ENCODE measurements at regions not wholly inside any gene's neighbourhood (a gene's known extent, or its start where the extent isn't known, plus 50 kb on each side); places are given as distances from the start of the nearest gene placed in this dataset.

DNA sequence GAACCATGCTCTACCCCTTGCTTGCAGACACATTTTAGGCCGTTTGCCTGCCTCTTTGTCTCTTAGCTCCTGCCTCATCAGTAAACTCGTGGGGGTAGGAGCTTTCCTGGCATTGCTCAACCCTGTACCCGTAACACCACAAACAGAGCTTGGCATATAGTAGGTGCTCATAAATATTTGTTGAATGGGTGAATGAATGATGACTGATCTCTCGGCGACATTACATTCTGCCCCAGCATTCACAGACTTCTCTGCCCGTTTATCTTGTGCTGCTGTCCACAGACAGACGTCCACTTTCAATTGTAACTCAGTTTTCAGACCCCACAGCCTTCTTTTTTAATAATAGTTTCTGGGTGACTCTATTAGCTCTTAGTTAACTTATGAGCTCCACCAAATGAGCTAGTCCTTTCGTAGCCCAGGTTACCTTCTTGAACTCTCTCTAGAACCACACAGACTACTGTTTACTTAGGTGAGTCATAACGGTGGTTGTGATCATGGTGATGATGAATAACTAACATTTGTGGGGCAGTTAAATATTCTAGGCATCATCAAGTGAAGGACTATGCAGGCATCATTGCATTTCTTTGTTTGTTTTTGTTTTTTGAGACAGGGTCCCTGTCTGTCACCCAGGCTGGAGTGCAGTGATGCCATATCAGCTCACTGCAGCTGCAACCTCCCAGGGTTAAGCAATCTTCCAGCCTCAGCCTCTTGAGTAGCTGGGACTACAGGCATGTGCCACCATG lies 188.4 kb downstream of the ADAMTS15 start:
- TF ChIP-seq, protein P1, sequence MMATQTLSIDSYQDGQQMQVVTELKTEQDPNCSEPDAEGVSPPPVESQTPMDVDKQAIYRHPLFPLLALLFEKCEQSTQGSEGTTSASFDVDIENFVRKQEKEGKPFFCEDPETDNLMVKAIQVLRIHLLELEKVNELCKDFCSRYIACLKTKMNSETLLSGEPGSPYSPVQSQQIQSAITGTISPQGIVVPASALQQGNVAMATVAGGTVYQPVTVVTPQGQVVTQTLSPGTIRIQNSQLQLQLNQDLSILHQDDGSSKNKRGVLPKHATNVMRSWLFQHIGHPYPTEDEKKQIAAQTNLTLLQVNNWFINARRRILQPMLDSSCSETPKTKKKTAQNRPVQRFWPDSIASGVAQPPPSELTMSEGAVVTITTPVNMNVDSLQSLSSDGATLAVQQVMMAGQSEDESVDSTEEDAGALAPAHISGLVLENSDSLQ (IDR thresholded peaks at IDR 0.05) = no peak
- TF ChIP-seq SP1 (IDR thresholded peaks at IDR 0.05) = no peak
- TF ChIP-seq FOXK2 (IDR thresholded peaks at IDR 0.05) = no peak
- no peak for TF ChIP-seq NFRKB (IDR thresholded peaks at IDR 0.05)
- no peak for TF ChIP-seq LEF1 (IDR thresholded peaks at IDR 0.05; ENCODE audit: borderline replicate concordance)
- TF ChIP-seq ELF4 (IDR thresholded peaks at IDR 0.05) = no peak
- no peak for TF ChIP-seq SUZ12 (IDR thresholded peaks at IDR 0.05)
- no peak for TF ChIP-seq HDGF (IDR thresholded peaks at IDR 0.05; ENCODE audit: borderline replicate concordance)

Data from HEK293T (cell line).